HG03135 (cell line): ENCODE measurements at regions not wholly inside any gene's neighbourhood (a gene's known extent, or its start where the extent isn't known, plus 50 kb on each side); places are given as distances from the start of the nearest gene placed in this dataset.
"Not testable (repeated sequence)": the region's sequence is repeated elsewhere in the genome, so short reads cannot be mapped to it uniquely, and the experiment has no call there.

ENCODE experiments used
- ATAC-seq: cut with Tn5 transposase; IDR thresholded peaks from one replicate; pipeline ENCODE4 v1.9.1; 2021; ENCODE audit warnings: mild to moderate bottlenecking, moderate library complexity; ENCODE audit not compliant: unreplicated experiment

- ATAC-seq: no peak
These were observed 444.9 kb downstream of the RAPGEF2 start for GRCh38 chr4:159547645-159548308.

GRCh38 chr4:159549098-159549518 lies 446.2 kb downstream of the RAPGEF2 start:
- no peak for ATAC-seq

- no peak for ATAC-seq
These were observed 448.4 kb downstream of the RAPGEF2 start for GRCh38 chr4:159551281-159551680.

GRCh38 chr4:159552979-159553768 lies 450.3 kb downstream of the RAPGEF2 start:
- no peak for ATAC-seq

- ATAC-seq: no peak
These were observed 453.0 kb downstream of the RAPGEF2 start for GRCh38 chr4:159555873-159556272.

- ATAC-seq: no peak
These were observed 459.5 kb downstream of the RAPGEF2 start for GRCh38 chr4:159562366-159562765.

- no peak for ATAC-seq
These were observed 460.4 kb downstream of the RAPGEF2 start for GRCh38 chr4:159563257-159563656.

GRCh38 chr4:159564615-159565014 lies 461.7 kb downstream of the RAPGEF2 start:
- ATAC-seq: no peak

- ATAC-seq: no peak
These were observed 463.9 kb downstream of the RAPGEF2 start for GRCh38 chr4:159566786-159567185.

- no peak for ATAC-seq
These were observed 474.4 kb downstream of the RAPGEF2 start for GRCh38 chr4:159577241-159577640.

GRCh38 chr4:159582685-159583084 lies 479.8 kb downstream of the RAPGEF2 start:
- no peak for ATAC-seq

GRCh38 chr4:159592898-159593556 lies 490.1 kb downstream of the RAPGEF2 start:
- ATAC-seq: no peak

GRCh38 chr4:159593681-159594080 lies 490.8 kb downstream of the RAPGEF2 start:
- no peak for ATAC-seq

GRCh38 chr4:159594576-159594975 lies 491.7 kb downstream of the RAPGEF2 start:
- ATAC-seq: no peak

- not testable (repeated sequence) for ATAC-seq
These were observed 492.2 kb downstream of the RAPGEF2 start for GRCh38 chr4:159595101-159595500.

- ATAC-seq: no peak
These were observed 495.7 kb downstream of the RAPGEF2 start for GRCh38 chr4:159598602-159599001.

GRCh38 chr4:159600061-159600460 lies 497.2 kb downstream of the RAPGEF2 start:
- no peak for ATAC-seq

GRCh38 chr4:159604781-159605180 lies 501.9 kb downstream of the RAPGEF2 start:
- ATAC-seq: no peak

- no peak for ATAC-seq
These were observed 504.0 kb downstream of the RAPGEF2 start for GRCh38 chr4:159606835-159607234.

- no peak for ATAC-seq
These were observed 504.9 kb downstream of the RAPGEF2 start for GRCh38 chr4:159607809-159608208.

GRCh38 chr4:159608436-159608835 lies 505.6 kb downstream of the RAPGEF2 start:
- ATAC-seq: no peak

- ATAC-seq: no peak
These were observed 529.2 kb downstream of the RAPGEF2 start for GRCh38 chr4:159632031-159632430.
